ENCODE measurements at regions not wholly inside any gene's neighbourhood (a gene's known extent, or its start where the extent isn't known, plus 50 kb on each side); places are given as distances from the start of the nearest gene placed in this dataset.
A peak's percentile ranks its signal among the peaks of the same experiment; 100 is the strongest.

- Histone ChIP-seq H3K4me3 (ENCODE audit: low read length) (no peak overlapping the region), H3K27ac (ENCODE audit: low read depth, low read length) (no peak overlapping the region), H3K4me1 (ENCODE audit: insufficient read depth, low read length) (no peaks in the 10 kb centered on the region), H3K9me3 (ENCODE audit: low read length) (no peaks in the 10 kb centered on the region), H3K27me3 (ENCODE audit: insufficient read depth, low read length, poor library complexity, severe bottlenecking) (no peaks in the 10 kb centered on the region), H3K36me3 (ENCODE audit: insufficient read depth, low read length) (no peaks in the 10 kb centered on the region)
- no peak for DNase-seq
- Mint-ChIP-seq H3K27me3 (no peaks in the 10 kb centered on the region), H3K27ac (no peak overlapping the region), H3K4me1 (peaks cover 0 to 2% (median 0%) of the 10 kb centered on the region in 3 donors), H3K36me3 (no peaks in the 10 kb centered on the region), H3K9me3 (peaks cover 0 to 2% (median 0%) of the 10 kb centered on the region in 5 donors), H3K4me3 (no peak overlapping the region)
- POLR2A ChIA-PET = no interaction called here
- CTCF ChIA-PET = no interaction called here
Measured at GRCh38 chr9:81833563-81834345, 94.5 kb upstream of the SPATA31D4 start.

- peaks cover 0 to 6% (median 0%) of the 10 kb centered on the region in 5 donors for H3K9me3 Mint-ChIP-seq
- no peak for DNase-seq
- ChIA-PET POLR2A (no interaction called here), CTCF (no interaction called here)
- Histone ChIP-seq H3K4me1 (ENCODE audit: insufficient read depth, low read length) (no peaks in the 10 kb centered on the region), H3K36me3 (ENCODE audit: insufficient read depth, low read length) (no peaks in the 10 kb centered on the region), H3K9me3 (ENCODE audit: low read length) (no peaks in the 10 kb centered on the region), H3K27me3 (ENCODE audit: insufficient read depth, low read length, poor library complexity, severe bottlenecking) (no peaks in the 10 kb centered on the region), H3K4me3 (ENCODE audit: low read length) (no peak overlapping the region), H3K27ac (ENCODE audit: low read depth, low read length) (no peak overlapping the region)
- H3K4me1 Mint-ChIP-seq = no peaks in the 10 kb centered on the region
- H3K4me3 Mint-ChIP-seq = no peak overlapping the region
- no peaks in the 10 kb centered on the region for H3K27me3 Mint-ChIP-seq
- no peak overlapping the region for H3K27ac Mint-ChIP-seq
- no peaks in the 10 kb centered on the region for H3K36me3 Mint-ChIP-seq
Measured at GRCh38 chr9:81841333-81841732, 86.9 kb upstream of the SPATA31D4 start.

- Mint-ChIP-seq H3K9me3 (peaks cover 0 to 6% (median 0%) of the 10 kb centered on the region in 5 donors), H3K27ac (no peak overlapping the region), H3K4me1 (no peaks in the 10 kb centered on the region), H3K36me3 (no peaks in the 10 kb centered on the region), H3K27me3 (no peaks in the 10 kb centered on the region), H3K4me3 (no peak overlapping the region)
- H3K27ac ChIP-seq (ENCODE audit: low read depth, low read length) = no peak overlapping the region
- no peaks in the 10 kb centered on the region for H3K9me3 ChIP-seq (ENCODE audit: low read length)
- no peaks in the 10 kb centered on the region for H3K27me3 ChIP-seq (ENCODE audit: insufficient read depth, low read length, poor library complexity, severe bottlenecking)
- H3K4me3 ChIP-seq (ENCODE audit: low read length) = no peak overlapping the region
- no peak for DNase-seq
- no peaks in the 10 kb centered on the region for H3K36me3 ChIP-seq (ENCODE audit: insufficient read depth, low read length)
- CTCF ChIA-PET = no interaction called here
- POLR2A ChIA-PET = no interaction called here
- H3K4me1 ChIP-seq (ENCODE audit: insufficient read depth, low read length) = no peaks in the 10 kb centered on the region
Measured at GRCh38 chr9:81844131-81844567, 84.1 kb upstream of the SPATA31D4 start.

- H3K27ac ChIP-seq (ENCODE audit: low read depth, low read length) = no peak overlapping the region
- H3K9me3 ChIP-seq (ENCODE audit: low read length) = no peaks in the 10 kb centered on the region
- H3K36me3 ChIP-seq (ENCODE audit: insufficient read depth, low read length) = no peaks in the 10 kb centered on the region
- peaks cover 0 to 6% (median 0%) of the 10 kb centered on the region in 5 donors for H3K9me3 Mint-ChIP-seq
- DNase-seq = no peak
- no peak overlapping the region for H3K4me3 Mint-ChIP-seq
- POLR2A ChIA-PET = no interaction called here
- no peak overlapping the region for H3K4me3 ChIP-seq (ENCODE audit: low read length)
- H3K36me3 Mint-ChIP-seq = no peaks in the 10 kb centered on the region
- H3K4me1 ChIP-seq (ENCODE audit: insufficient read depth, low read length) = no peaks in the 10 kb centered on the region
- H3K27me3 ChIP-seq (ENCODE audit: insufficient read depth, low read length, poor library complexity, severe bottlenecking) = no peaks in the 10 kb centered on the region
- H3K4me1 Mint-ChIP-seq = no peaks in the 10 kb centered on the region
- CTCF ChIA-PET = interaction anchor here (0.9 to 1.1 kb wide), 2 partner anchors 12 to 17 kb away, joined by 3 to 4 read pairs; no protein-coding TSS in a partner anchor
- no peak overlapping the region for H3K27ac Mint-ChIP-seq
- no peaks in the 10 kb centered on the region for H3K27me3 Mint-ChIP-seq
Measured at GRCh38 chr9:81847181-81847915, 80.9 kb upstream of the SPATA31D4 start.

- H3K4me1 Mint-ChIP-seq = no peaks in the 10 kb centered on the region
- H3K27me3 Mint-ChIP-seq = no peaks in the 10 kb centered on the region
- H3K36me3 Mint-ChIP-seq = no peaks in the 10 kb centered on the region
- H3K9me3 Mint-ChIP-seq = no peaks in the 10 kb centered on the region
- Histone ChIP-seq H3K4me1 (ENCODE audit: insufficient read depth, low read length) (no peaks in the 10 kb centered on the region), H3K9me3 (ENCODE audit: low read length) (no peaks in the 10 kb centered on the region), H3K36me3 (ENCODE audit: insufficient read depth, low read length) (no peaks in the 10 kb centered on the region), H3K4me3 (ENCODE audit: low read length) (no peak overlapping the region), H3K27ac (ENCODE audit: low read depth, low read length) (no peak overlapping the region), H3K27me3 (ENCODE audit: insufficient read depth, low read length, poor library complexity, severe bottlenecking) (no peaks in the 10 kb centered on the region)
- CTCF ChIA-PET = no interaction called here
- POLR2A ChIA-PET = no interaction called here
- H3K4me3 Mint-ChIP-seq = no peak overlapping the region
- no peak overlapping the region for H3K27ac Mint-ChIP-seq
- DNase-seq = no peak
Measured at GRCh38 chr9:81848472-81848871, 79.8 kb upstream of the SPATA31D4 start.

- ChIA-PET CTCF (no interaction called here), POLR2A (no interaction called here)
- H3K4me3 Mint-ChIP-seq = no peak overlapping the region
- Histone ChIP-seq H3K4me1 (ENCODE audit: insufficient read depth, low read length) (no peaks in the 10 kb centered on the region), H3K4me3 (ENCODE audit: low read length) (no peak overlapping the region), H3K9me3 (ENCODE audit: low read length) (no peaks in the 10 kb centered on the region), H3K27me3 (ENCODE audit: insufficient read depth, low read length, poor library complexity, severe bottlenecking) (no peaks in the 10 kb centered on the region), H3K27ac (ENCODE audit: low read depth, low read length) (no peak overlapping the region), H3K36me3 (ENCODE audit: insufficient read depth, low read length) (no peaks in the 10 kb centered on the region)
- DNase-seq = no peak
- no peaks in the 10 kb centered on the region for H3K36me3 Mint-ChIP-seq
- H3K9me3 Mint-ChIP-seq = no peaks in the 10 kb centered on the region
- H3K4me1 Mint-ChIP-seq = no peaks in the 10 kb centered on the region
- H3K27me3 Mint-ChIP-seq = no peaks in the 10 kb centered on the region
- H3K27ac Mint-ChIP-seq = no peak overlapping the region
Measured at GRCh38 chr9:81849631-81850259, 78.5 kb upstream of the SPATA31D4 start.

GRCh38 chr9:81850724-81851123, 77.5 kb upstream of the SPATA31D4 start:
- no peak overlapping the region for H3K27ac ChIP-seq (ENCODE audit: low read depth, low read length)
- H3K9me3 ChIP-seq (ENCODE audit: low read length) = no peaks in the 10 kb centered on the region
- Mint-ChIP-seq H3K4me3 (no peak overlapping the region), H3K27me3 (no peaks in the 10 kb centered on the region), H3K9me3 (no peaks in the 10 kb centered on the region), H3K4me1 (no peaks in the 10 kb centered on the region), H3K27ac (no peak overlapping the region), H3K36me3 (no peaks in the 10 kb centered on the region)
- ChIA-PET CTCF (no interaction called here), POLR2A (no interaction called here)
- H3K4me3 ChIP-seq (ENCODE audit: low read length) = no peak overlapping the region
- H3K4me1 ChIP-seq (ENCODE audit: insufficient read depth, low read length) = no peaks in the 10 kb centered on the region
- H3K36me3 ChIP-seq (ENCODE audit: insufficient read depth, low read length) = no peaks in the 10 kb centered on the region
- no peak for DNase-seq
- H3K27me3 ChIP-seq (ENCODE audit: insufficient read depth, low read length, poor library complexity, severe bottlenecking) = no peaks in the 10 kb centered on the region

GRCh38 chr9:81851340-81851739, 76.9 kb upstream of the SPATA31D4 start:
- no peaks in the 10 kb centered on the region for H3K36me3 ChIP-seq (ENCODE audit: insufficient read depth, low read length)
- Mint-ChIP-seq H3K27ac (peak overlapping the region in 1 of 8 donors; percentile 77), H3K36me3 (no peaks in the 10 kb centered on the region), H3K4me3 (no peak overlapping the region), H3K9me3 (no peaks in the 10 kb centered on the region), H3K4me1 (no peaks in the 10 kb centered on the region), H3K27me3 (no peaks in the 10 kb centered on the region)
- no peak overlapping the region for H3K4me3 ChIP-seq (ENCODE audit: low read length)
- DNase-seq = no peak
- no peaks in the 10 kb centered on the region for H3K4me1 ChIP-seq (ENCODE audit: insufficient read depth, low read length)
- no peaks in the 10 kb centered on the region for H3K9me3 ChIP-seq (ENCODE audit: low read length)
- ChIA-PET POLR2A (no interaction called here), CTCF (no interaction called here)
- no peaks in the 10 kb centered on the region for H3K27me3 ChIP-seq (ENCODE audit: insufficient read depth, low read length, poor library complexity, severe bottlenecking)
- no peak overlapping the region for H3K27ac ChIP-seq (ENCODE audit: low read depth, low read length)

Data from CD8-positive, alpha-beta memory T cell (primary cell).